GM23248 (cell line): ENCODE measurements at regions not wholly inside any gene's neighbourhood (a gene's known extent, or its start where the extent isn't known, plus 50 kb on each side); places are given as distances from the start of the nearest gene placed in this dataset.

ENCODE experiments used
- EZH2 ChIP-seq: fragments of 200-600 bp; sonication (generic); IDR thresholded peaks from 2 replicates; pipeline ENCODE4 v1.6.1; 2018; ENCODE audit warnings: antibody characterized with exemption, mild to moderate bottlenecking; ENCODE audit not compliant: insufficient read depth, poor library complexity, severe bottlenecking
- EZH2phosphoT487 ChIP-seq: fragments of 200-600 bp; sonication (generic); IDR thresholded peaks from 2 replicates; pipeline ENCODE4 v1.6.1; 2018; ENCODE audit warnings: antibody characterized with exemption, moderate library complexity, mild to moderate bottlenecking, low read depth; ENCODE audit not compliant: insufficient read depth

GRCh38 chr13:81171065-81171647 lies 830.2 kb upstream of the SPRY2 start:
- no peak for TF ChIP-seq EZH2phosphoT487
- no peak for TF ChIP-seq EZH2
